Astrocyte of the cerebellum (primary cell): ENCODE measurements at regions not wholly inside any gene's neighbourhood (a gene's known extent, or its start where the extent isn't known, plus 50 kb on each side); places are given as distances from the start of the nearest gene placed in this dataset.
A peak's percentile ranks its signal among the peaks of the same experiment; 100 is the strongest.

Experiments
- DNase-seq: peaks from one replicate; pipeline ENCODE4 v3.0.0-alpha.2; 2011; ENCODE audit warnings: low read depth
- H3K4me3 ChIP-seq: 2 replicates; pipeline ENCODE4 v1.5.1; 2011; ENCODE audit warnings: mild to moderate bottlenecking, low read depth, low read length, moderate library complexity
- CTCF ChIP-seq: IDR thresholded peaks from 2 replicates; pipeline ENCODE4 v1.5.1; 2012; ENCODE audit warnings: low read length, low read depth, moderate library complexity, mild to moderate bottlenecking; ENCODE audit errors: missing control alignments
- in situ Hi-C: cut with HindIII; loops from 2 replicates; pipeline ENCODE4 v1.10.0; 2017; ENCODE audit warnings: low sequenced_read_pairs

- no peak overlapping the region for H3K4me3 ChIP-seq
- no peak for DNase-seq
- no peak for TF ChIP-seq CTCF
- in situ Hi-C loops = no loop called here
Measured at GRCh38 chr4:125159001-125159400, 155.8 kb upstream of the FAT4 start.

GRCh38 chr4:125155251-125155650 lies 159.5 kb upstream of the FAT4 start:
- DNase-seq = no peak
- in situ Hi-C loops = no loop called here
- TF ChIP-seq CTCF = no peak
- no peak overlapping the region for H3K4me3 ChIP-seq

GRCh38 chr4:125140966-125141495 lies 173.7 kb upstream of the FAT4 start:
- no peak for TF ChIP-seq CTCF
- no peak overlapping the region for H3K4me3 ChIP-seq
- no peak for DNase-seq
- in situ Hi-C loops = no loop called here

GRCh38 chr4:125135652-125136051 lies 179.1 kb upstream of the FAT4 start:
- H3K4me3 ChIP-seq = no peak overlapping the region
- DNase-seq = no peak
- in situ Hi-C loops = no loop called here
- no peak for TF ChIP-seq CTCF

GRCh38 chr4:125132729-125133128 lies 182.0 kb upstream of the FAT4 start:
- in situ Hi-C loops = no loop called here
- H3K4me3 ChIP-seq = no peak overlapping the region
- TF ChIP-seq CTCF = no peak
- no peak for DNase-seq

- no peak for TF ChIP-seq CTCF
- DNase-seq = no peak
- in situ Hi-C loops = no loop called here
- H3K4me3 ChIP-seq = no peak overlapping the region
Measured at GRCh38 chr4:125131891-125132680, 182.7 kb upstream of the FAT4 start.

GRCh38 chr4:125125276-125125675 lies 189.5 kb upstream of the FAT4 start:
- in situ Hi-C loops = no loop called here
- no peak overlapping the region for H3K4me3 ChIP-seq
- no peak for TF ChIP-seq CTCF
- peak; percentile 16 for DNase-seq
